Esophagus squamous epithelium (tissue), 5 donors: ENCODE measurements at regions not wholly inside any gene's neighbourhood (a gene's known extent, or its start where the extent isn't known, plus 50 kb on each side); places are given as distances from the start of the nearest gene placed in this dataset.
"Not testable (repeated sequence)": the region's sequence is repeated elsewhere in the genome, so short reads cannot be mapped to it uniquely, and the experiment has no call there.

Experiments
- DNase-seq: peaks from one replicate; lab custom pipeline; 2025; lab: John Stamatoyannopoulos, UW
- H3K27ac ChIP-seq, 4 donors: fragments of 200-600 bp; sonication (generic); one replicate each; pipeline ENCODE4 v1.5.1; 2016 to 2019; ENCODE audit warnings: mild to moderate bottlenecking in 1 of 4
- H3K27me3 ChIP-seq, 4 donors: fragments of 200-600 bp; sonication (generic); 1 replicate in 3 of 4; 2 replicates in 1 of 4; pipeline versions ENCODE4 v1.5.1 to v1.6.0; 2017 to 2021; ENCODE audit warnings: antibody characterized with exemption in 1 of 4
- H3K36me3 ChIP-seq, 3 donors: fragments of 200-600 bp; sonication (generic); one replicate each; pipeline ENCODE4 v1.5.1; 2016 to 2019
- H3K4me1 ChIP-seq, 3 donors: fragments of 200-600 bp; sonication (generic); one replicate each; pipeline ENCODE4 v1.5.1; 2017 to 2019
- H3K4me3 ChIP-seq, 4 donors: fragments of 200-600 bp; sonication (generic); 1 replicate in 3 of 4; 2 replicates in 1 of 4; pipeline ENCODE4 v1.5.1; 2016 to 2019; ENCODE audit warnings: mild to moderate bottlenecking in 2 of 4, moderate library complexity in 1 of 4
- H3K9me3 ChIP-seq, 3 donors: fragments of 200-600 bp; sonication (generic); one replicate each; pipeline ENCODE4 v1.5.1; 2016 to 2019
- CTCF ChIP-seq, 6 experiments: fragments of 450-650 bp in 4 of 6; fragments of 200-600 bp in 2 of 6; sonication (generic) in 2 of 6; IDR thresholded peaks; one replicate each; pipeline ENCODE4 v1.5.1; 2016 to 2019; ENCODE audit warnings: antibody characterized with exemption in 6 of 6, mild to moderate bottlenecking in 4 of 6, moderate library complexity in 4 of 6
- POLR2A ChIP-seq, 4 donors: fragments of 450-650 bp; IDR thresholded peaks; one replicate each; pipeline ENCODE4 v1.6.1; 2017; ENCODE audit warnings: antibody characterized with exemption in 4 of 4, mild to moderate bottlenecking in 4 of 4, moderate library complexity in 3 of 4
- WGBS, 2 donors: methylation state at CpG; one replicate each; pipeline ENCODE4 v1.1.5; 2018; 5-methylcytosine and 5-hydroxymethylcytosine counted together
- intact Hi-C: fragments of 100-400 bp; cut with DNase I; formaldehyde crosslinking; loops from one replicate; pipeline ENCODE4 v1.15.0; 2022
- donor health status: DM: yes; HTN: yes; CAD: no.

- TF ChIP-seq POLR2A (IDR thresholded peaks at IDR 0.05), result no peak
- TF ChIP-seq CTCF (IDR thresholded peaks at IDR 0.05), result no peak
Observed at GRCh38 chr16:58847902-58848661, 114.0 kb upstream of the GOT2 start.

GRCh38 chr16:58846226-58846625 lies 112.1 kb upstream of the GOT2 start:
- H3K4me3 ChIP-seq, H3K27me3 ChIP-seq, DNase-seq, H3K36me3 ChIP-seq, intact Hi-C loops, H3K27ac ChIP-seq, H3K9me3 ChIP-seq, H3K4me1 ChIP-seq: not testable (repeated sequence)
- WGBS, 2 donors, result no CpG with 5 or more reads among the region's 29 CpGs

More at GRCh38 chr16:58847902-58848661, 114.0 kb upstream of the GOT2 start:
- Histone ChIP-seq H3K9me3 (no peaks in the 10 kb centered on the region), H3K4me1 (no peaks in the 10 kb centered on the region), H3K36me3 (no peaks in the 10 kb centered on the region), H3K4me3 (no peak overlapping the region), H3K27ac (no peak overlapping the region), H3K27me3 (no peaks in the 10 kb centered on the region)
- WGBS, 2 donors, result 42 to 50% methylated on average over 4 of the region's 4 CpGs
- DNase-seq, result no peak
- intact Hi-C loops, result no loop called here

- DNase-seq, result no peak
- no peak for TF ChIP-seq POLR2A (IDR thresholded peaks at IDR 0.05)
- peak in 2 of 6 experiments; percentile 4 to 27 for TF ChIP-seq CTCF (IDR thresholded peaks at IDR 0.05)
- whole genome bisulfite sequencing, 2 donors, result 8 to 21% methylated on average over 2 of the region's 2 CpGs
- intact Hi-C loops, result no loop called here
- no peaks in the 10 kb centered on the region for H3K9me3 ChIP-seq
- H3K27me3 ChIP-seq, result no peaks in the 10 kb centered on the region
- H3K27ac ChIP-seq, result no peak overlapping the region
- no peaks in the 10 kb centered on the region for H3K4me1 ChIP-seq
- H3K36me3 ChIP-seq, result no peaks in the 10 kb centered on the region
- H3K4me3 ChIP-seq, result no peak overlapping the region
Observed at GRCh38 chr16:58843675-58844074, 109.6 kb upstream of the GOT2 start.

GRCh38 chr16:58842746-58843145 lies 108.6 kb upstream of the GOT2 start:
- intact Hi-C loops, result no loop called here
- no peaks in the 10 kb centered on the region for H3K27me3 ChIP-seq

GRCh38 chr16:58842156-58842555 lies 108.0 kb upstream of the GOT2 start:
- Histone ChIP-seq H3K36me3 (no peaks in the 10 kb centered on the region), H3K4me1 (no peaks in the 10 kb centered on the region), H3K27ac (no peak overlapping the region), H3K4me3 (no peak overlapping the region), H3K9me3 (no peaks in the 10 kb centered on the region), H3K27me3 (no peaks in the 10 kb centered on the region)
- DNase-seq, result no peak
- WGBS, 2 donors, result 86 to 100% methylated on average over 1 of the region's 1 CpG
- intact Hi-C loops, result no loop called here
- no peak for TF ChIP-seq POLR2A (IDR thresholded peaks at IDR 0.05)
- no peak for TF ChIP-seq CTCF (IDR thresholded peaks at IDR 0.05)

More at GRCh38 chr16:58842746-58843145, 108.6 kb upstream of the GOT2 start:
- TF ChIP-seq POLR2A (IDR thresholded peaks at IDR 0.05) (no peak), CTCF (IDR thresholded peaks at IDR 0.05) (no peak)
- H3K36me3 ChIP-seq, result no peaks in the 10 kb centered on the region
- H3K9me3 ChIP-seq, result no peaks in the 10 kb centered on the region
- no peak overlapping the region for H3K4me3 ChIP-seq
- no peak overlapping the region for H3K27ac ChIP-seq
- DNase-seq, result no peak
- no peaks in the 10 kb centered on the region for H3K4me1 ChIP-seq
